Heart right ventricle (tissue), 16 donors: ENCODE measurements at regions not wholly inside any gene's neighbourhood (a gene's known extent, or its start where the extent isn't known, plus 50 kb on each side); places are given as distances from the start of the nearest gene placed in this dataset.

Source experiments
- ATAC-seq, 8 donors: fragments of 200-7000 bp; cut with Tn5 transposase; one replicate each; pipeline ENCODE4 v1.9.1; 2020; ENCODE audit warnings: mild to moderate bottlenecking in 8 of 8, moderate library complexity in 8 of 8, moderate number of reproducible peaks in 1 of 8
- DNase-seq, 2 donors: peaks; one replicate each; pipeline ENCODE4 v3.0.0-alpha.2; 2020
- H3K27ac ChIP-seq, 10 donors: fragments of 200-600 bp; sonication (generic) in 2 of 10; one replicate each; pipeline versions ENCODE4 v1.5.0 to v1.8.0; 2020 to 2022; ENCODE audit warnings: mild to moderate bottlenecking in 3 of 10
- H3K27me3 ChIP-seq, 7 donors: fragments of 200-600 bp; one replicate each; pipeline ENCODE4 v1.8.0; 2021 to 2022; ENCODE audit warnings: mild to moderate bottlenecking in 2 of 7
- H3K36me3 ChIP-seq, 9 donors: fragments of 200-600 bp; sonication (generic) in 1 of 9; one replicate each; pipeline versions ENCODE4 v1.5.0 to v1.8.0; 2020 to 2022; ENCODE audit warnings: mild to moderate bottlenecking in 2 of 9
- H3K4me1 ChIP-seq, 9 donors: fragments of 200-600 bp; sonication (generic) in 1 of 9; one replicate each; pipeline versions ENCODE4 v1.5.0 to v1.8.0; 2020 to 2022; ENCODE audit warnings: mild to moderate bottlenecking in 4 of 9
- H3K4me3 ChIP-seq, 10 donors: fragments of 200-600 bp; sonication (generic) in 2 of 10; one replicate each; pipeline versions ENCODE4 v1.5.0 to v1.8.0; 2020 to 2022; ENCODE audit warnings: mild to moderate bottlenecking in 7 of 10, moderate library complexity in 2 of 10
- H3K9me3 ChIP-seq, 11 donors: fragments of 200-600 bp in 10 of 11; sonication (generic) in 2 of 11; one replicate each; pipeline versions ENCODE4 v1.5.0 to v1.8.0; 2013 to 2022; ENCODE audit warnings: mild to moderate bottlenecking in 2 of 11, control low read depth in 1 of 11, moderate library complexity in 1 of 11
- CTCF ChIP-seq, 9 donors: fragments of 200-600 bp; sonication (generic) in 2 of 9; IDR thresholded peaks; one replicate each; pipeline versions ENCODE4 v1.5.0 to v1.8.0; 2021 to 2022; ENCODE audit warnings: antibody characterized with exemption in 9 of 9, mild to moderate bottlenecking in 5 of 9, moderate library complexity in 1 of 9
- WGBS, 2 donors: extraction: QIAGEN DNeasy Blood & Tissue Kit; methylation state at CpG; one replicate each; pipeline ENCODE4 v1.1.7; 2013; ENCODE audit warnings: inconsistent platforms in 1 of 2; 5-methylcytosine and 5-hydroxymethylcytosine counted together
- intact Hi-C, 10 donors: fragments of 100-400 bp; cut with DNase I; formaldehyde crosslinking; loops; one replicate each; pipeline versions ENCODE4 v1.11.1 to v1.14.2; 2022
- donor health status: Arrhythmogenic right ventricular cardiomyopathy.
- donor health status: ischemic (EF 13 %, LVEDD 7.1; RV severe dilation, severe dysfunction).
- donor health status: healthy with polysubstance abuse.
- donor health status: DM: no; HTN: yes; CAD: no.
- donor health status: DM: no; HTN: no; CAD: no.
- donor health status: ischemic (EF 25% LVEDD 6.9; RV normal size, moderate dysfunction).
- donor health status: ischemic (EF 25% LVEDD 5.7; RV mildly dilated, moderate dysfunction).
- donor health status: healthy.
- donor health status: DM: yes; HTN: yes; CAD: no.
- donor health status: Ischemic cardiomyopathy.
- donor health status: ischemic (EF 35%, LVEDD 5.7; RV mildly dilated, moderate dysfunction).
- donor health status: nonischemic (EF 11% LVEDD 7.7; RV severe dilation, severe dysfunction).
- donor health status: DM: yes; HTN: yes; CAD: no.
- donor health status: PGD.
- donor health status: ischemic (EF 29% LVEDD 5.4; RV normal size, mild dysfunction).
- donor health status: nonischemic (EF 23%, LVEDD 6.1; RV moderate dilation, normal function).

DNA sequence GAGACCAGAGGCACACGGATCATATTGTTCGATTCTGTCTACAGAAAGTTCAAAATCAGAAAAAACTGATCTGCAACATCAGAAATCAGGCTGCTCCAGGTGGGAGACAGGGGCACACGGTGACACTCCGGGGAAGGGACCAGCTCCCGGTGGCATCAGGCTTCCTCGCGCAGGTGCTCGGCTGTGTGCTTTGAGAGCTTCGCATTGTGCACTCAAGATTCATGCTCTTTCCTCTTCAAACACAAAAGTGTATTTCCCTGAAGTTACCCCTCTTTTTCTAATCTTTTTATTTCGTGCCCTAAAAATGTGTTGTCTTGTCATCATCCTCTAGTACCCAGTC is 108.1 kb downstream of the DLL1 start:
- intact Hi-C loops: no loop called here

GRCh38 chr6:170182093-170182780 is 108.6 kb downstream of the DLL1 start:
- 66 to 74% methylated on average over 19 of the region's 19 CpGs for WGBS, 2 donors
- no peak for ATAC-seq
- no peak for TF ChIP-seq CTCF (IDR thresholded peaks at IDR 0.05)
- Histone ChIP-seq H3K27me3 (peaks cover 0 to 14% (median 0%) of the 10 kb centered on the region in 7 donors), H3K36me3 (no peaks in the 10 kb centered on the region), H3K4me1 (peaks cover 0 to 15% (median 7%) of the 10 kb centered on the region in 9 donors), H3K4me3 (no peak overlapping the region), H3K9me3 (no peaks in the 10 kb centered on the region), H3K27ac (no peak overlapping the region)
- DNase-seq: no peak
- intact Hi-C loops: no loop called here

More for the DNA sequence above, 108.1 kb downstream of the DLL1 start:
- ATAC-seq: no peak
- Histone ChIP-seq H3K4me3 (no peak overlapping the region), H3K27me3 (peaks cover 0 to 19% (median 0%) of the 10 kb centered on the region in 7 donors), H3K36me3 (no peaks in the 10 kb centered on the region), H3K9me3 (no peaks in the 10 kb centered on the region), H3K4me1 (peaks cover 0 to 15% (median 7%) of the 10 kb centered on the region in 9 donors), H3K27ac (no peak overlapping the region)
- TF ChIP-seq CTCF (IDR thresholded peaks at IDR 0.05): no peak
- WGBS, 2 donors: 85 to 87% methylated on average over 10 of the region's 10 CpGs
- no peak for DNase-seq

DNA sequence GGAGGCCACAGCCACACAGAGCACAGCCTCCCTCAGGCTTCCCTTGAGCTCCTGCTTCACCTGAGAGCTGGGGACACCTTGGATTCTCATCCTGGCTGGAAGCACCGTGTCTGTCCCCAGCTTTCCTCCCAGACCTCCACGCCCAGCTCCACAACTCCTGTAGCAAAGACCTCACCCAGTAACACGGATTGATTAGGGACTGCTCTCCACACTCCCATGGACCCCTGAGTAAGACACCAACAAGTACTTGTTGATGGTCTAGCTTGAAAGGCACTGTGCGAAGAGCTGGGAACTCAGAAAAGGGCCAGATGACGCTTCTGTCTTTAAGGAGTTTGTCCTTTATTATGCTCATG is 109.6 kb downstream of the DLL1 start:
- ATAC-seq: no peak

DNA sequence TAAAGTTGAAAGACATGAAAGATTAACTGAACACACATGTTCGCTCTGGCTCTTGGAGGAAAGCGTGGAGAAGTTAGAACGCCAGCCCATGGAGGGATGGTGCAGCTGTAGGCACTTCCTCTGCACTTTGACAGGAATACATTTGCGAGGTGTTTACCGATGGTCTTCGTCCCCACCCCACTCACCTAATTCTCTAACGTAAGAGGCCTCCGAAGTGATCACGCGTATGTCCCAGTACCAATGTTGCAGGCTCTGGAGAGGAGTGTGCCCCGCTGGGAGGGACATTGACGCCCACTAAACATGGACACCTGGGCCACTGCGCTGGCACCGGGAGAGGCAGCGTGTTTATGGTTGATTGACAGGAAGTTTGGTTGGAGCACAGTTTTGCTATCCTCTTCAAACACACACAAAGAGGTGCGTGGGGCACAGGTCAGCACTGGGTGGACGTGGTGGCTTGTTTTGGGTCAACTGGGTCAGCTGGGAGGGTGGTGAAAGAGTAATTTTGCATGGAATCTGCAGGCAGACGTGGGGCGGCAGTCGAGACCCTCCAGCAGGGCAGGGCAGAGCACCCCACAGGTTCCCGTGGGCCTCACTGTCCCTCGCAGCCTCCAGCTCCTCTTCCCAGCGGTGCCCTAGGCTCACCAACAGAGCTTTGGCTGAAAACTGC is 110.1 kb downstream of the DLL1 start:
- DNase-seq (no peak), ATAC-seq (no peak)
- H3K27me3 ChIP-seq: peaks cover 0 to 2% (median 0%) of the 10 kb centered on the region in 7 donors
- H3K4me1 ChIP-seq: peaks cover 0 to 15% (median 7%) of the 10 kb centered on the region in 9 donors
- no peak for TF ChIP-seq CTCF (IDR thresholded peaks at IDR 0.05)
- no peaks in the 10 kb centered on the region for H3K36me3 ChIP-seq
- WGBS, 2 donors: 89 to 91% methylated on average over 23 of the region's 23 CpGs
- H3K9me3 ChIP-seq: no peaks in the 10 kb centered on the region
- intact Hi-C loops: no loop called here
- no peak overlapping the region for H3K4me3 ChIP-seq
- no peak overlapping the region for H3K27ac ChIP-seq

More for the DNA sequence above, 109.6 kb downstream of the DLL1 start:
- no peak for TF ChIP-seq CTCF (IDR thresholded peaks at IDR 0.05)
- Histone ChIP-seq H3K27ac (no peak overlapping the region), H3K36me3 (no peaks in the 10 kb centered on the region), H3K27me3 (peaks cover 0 to 7% (median 0%) of the 10 kb centered on the region in 7 donors), H3K4me1 (peaks cover 0 to 15% (median 7%) of the 10 kb centered on the region in 9 donors), H3K4me3 (no peak overlapping the region), H3K9me3 (no peaks in the 10 kb centered on the region)
- no peak for DNase-seq
- WGBS, 2 donors: 89% methylated on average over 5 of the region's 5 CpGs
- intact Hi-C loops: no loop called here
